HepG2 (cell line): ENCODE measurements at regions not wholly inside any gene's neighbourhood (a gene's known extent, or its start where the extent isn't known, plus 50 kb on each side); places are given as distances from the start of the nearest gene placed in this dataset.

Experiments
- ATAC-seq: fragments of 200-7000 bp; cut with Tn5 transposase; 3 replicates; pipeline ENCODE4 v1.9.1; 2020; ENCODE audit warnings: mild to moderate bottlenecking, moderate library complexity
- BruUV-seq: library from RNA; stranded (reverse); fragments of 400-500 nt; replicated peaks from 2 replicates; lab custom pipeline; 2021; lab: Mats Ljungman, UMichigan
- CTCF ChIA-PET: fragments of 300-600 bp; formaldehyde crosslinking; extraction: SDS; loops from one replicate; lab custom pipeline; 2021; ENCODE audit warnings: low total read pairs, inconsistent platforms, low intra/inter-chr PET ratio; lab: Yijun Ruan, JAX
- POLR2A ChIA-PET: fragments of 350-600 bp; sonication (Branson Sonifier 250); formaldehyde crosslinking; loops from one replicate; lab custom pipeline; 2020; ENCODE audit warnings: antibody characterized with exemption, inconsistent platforms; lab: Yijun Ruan, JAX
- DNase-seq: peaks from one replicate; pipeline ENCODE4 v3.0.0-alpha.2; 2015; ENCODE audit warnings: low spot score
- FAIRE-seq: peaks from 3 replicates; lab custom pipeline; 2011; peaks lifted over from hg19 to GRCh38; lab: Jason Lieb, UNC
- H2AFZ ChIP-seq: one replicate; pipeline ENCODE4 v1.6.1; 2011; ENCODE audit warnings: low read length, inconsistent platforms
- H3K27ac ChIP-seq: fragments of 300-600 bp; 3 replicates; pipeline ENCODE4 v1.8.0; 2011; ENCODE audit warnings: mixed run types, mild to moderate bottlenecking, mixed read lengths, low read length, inconsistent platforms; ENCODE audit not compliant: insufficient read depth; ENCODE audit errors: extremely low read length
- H3K27me3 ChIP-seq, 2 experiments: fragments of 200-600 bp in 1 of 2; 2 replicates in 1 of 2; 3 replicates in 1 of 2; pipeline versions ENCODE4 v1.6.0 to v1.8.0; 2011; ENCODE audit warnings: low read length in 2 of 2, mild to moderate bottlenecking in 2 of 2, moderate library complexity in 2 of 2, inconsistent platforms in 1 of 2; ENCODE audit not compliant: insufficient read depth in 2 of 2, control insufficient read depth in 1 of 2
- H3K36me3 ChIP-seq, 2 experiments: fragments of 200-600 bp in 1 of 2; replicated peaks in 1 of 2; 2 replicates in 1 of 2; 3 replicates in 1 of 2; pipeline versions ENCODE4 v1.5.1 to v1.8.0; 2011; ENCODE audit warnings: low read length in 2 of 2, inconsistent platforms in 1 of 2; ENCODE audit not compliant: insufficient read depth in 2 of 2, control insufficient read depth in 1 of 2
- H3K4me1 ChIP-seq: 2 replicates; pipeline ENCODE4 v1.5.1; 2012; ENCODE audit warnings: low read length, inconsistent platforms; ENCODE audit not compliant: insufficient read depth
- H3K4me2 ChIP-seq: 2 replicates; pipeline ENCODE4 v1.6.0; 2011; ENCODE audit warnings: low read depth, low read length, inconsistent platforms
- H3K4me3 ChIP-seq, 3 experiments: fragments of 200-600 bp in 1 of 3; sonication (generic), shearing (Covaris generic) in 1 of 3; replicated peaks in 1 of 3; 2 replicates each; pipeline ENCODE4 v1.5.1; 2011 to 2016; ENCODE audit warnings: low read length in 3 of 3, inconsistent platforms in 2 of 3, low read depth in 2 of 3, mild to moderate bottlenecking in 2 of 3, control low read depth in 1 of 3, mixed read lengths in 1 of 3; ENCODE audit not compliant: insufficient read depth in 1 of 3
- H3K79me2 ChIP-seq: one replicate; pipeline ENCODE4 v1.6.1; 2011; ENCODE audit warnings: low read length, inconsistent platforms; ENCODE audit not compliant: insufficient read depth
- H3K9ac ChIP-seq: 2 replicates; pipeline ENCODE4 v1.6.0; 2011; ENCODE audit warnings: mild to moderate bottlenecking, low read depth, low read length, inconsistent platforms; ENCODE audit not compliant: insufficient read depth
- H3K9me3 ChIP-seq: 2 replicates; pipeline ENCODE4 v1.5.1; 2012; ENCODE audit warnings: mild to moderate bottlenecking, low read length
- H4K20me1 ChIP-seq: 2 replicates; pipeline ENCODE4 v1.6.0; 2011; ENCODE audit warnings: inconsistent platforms, mild to moderate bottlenecking, low read length, moderate library complexity; ENCODE audit not compliant: insufficient read depth
- HMGA1 ChIP-seq: sonication (generic); formaldehyde crosslinking; conservative IDR thresholded peaks from 2 replicates; pipeline ENCODE4 v1.4.0; 2020; ENCODE audit warnings: missing genetic modification reagents
- MTF2 ChIP-seq: sonication (generic); formaldehyde crosslinking; IDR thresholded peaks from 2 replicates; pipeline ENCODE4 v1.5.0; 2020; ENCODE audit warnings: missing genetic modification reagents, borderline replicate concordance
- PCBP2 ChIP-seq: fragments of 200-400 bp; formaldehyde crosslinking; optimal IDR thresholded peaks from 2 replicates; pipeline ENCODE3; 2018; ENCODE audit warnings: low read length, low read depth; ENCODE audit not compliant: poor library complexity, severe bottlenecking
- POLR2AphosphoS2 ChIP-seq: IDR thresholded peaks from 2 replicates; pipeline ENCODE4 v1.6.1; 2011; ENCODE audit warnings: low read depth, low read length, improper control_type of control experiment
- RAD21 ChIP-seq: fragments of 450-650 bp; formaldehyde crosslinking; IDR thresholded peaks from 2 replicates; pipeline ENCODE4 v1.5.0; 2020; ENCODE audit warnings: mild to moderate bottlenecking
- REPIN1 ChIP-seq: sonication (generic); formaldehyde crosslinking; IDR thresholded peaks from 2 replicates; pipeline ENCODE4 v1.8.0; 2022; ENCODE audit warnings: missing genetic modification reagents, low read depth, mild to moderate bottlenecking, borderline replicate concordance
- STAG1 ChIP-seq: sonication (generic); formaldehyde crosslinking; IDR thresholded peaks from 2 replicates; pipeline ENCODE4 v1.4.0; 2020; ENCODE audit warnings: missing genetic modification reagents
- ZC3H13 ChIP-seq: sonication (generic); formaldehyde crosslinking; IDR thresholded peaks from 2 replicates; pipeline ENCODE4 v1.8.1; 2023; ENCODE audit warnings: mild to moderate bottlenecking, missing genetic modification reagents, moderate library complexity
- ZNF3 ChIP-seq: IDR thresholded peaks from 2 replicates; pipeline ENCODE4 v1.7.0; 2017; ENCODE audit warnings: inconsistent platforms
- ZNF33A ChIP-seq: sonication (generic); formaldehyde crosslinking; IDR thresholded peaks from 2 replicates; pipeline ENCODE4 v1.5.1; 2020; ENCODE audit warnings: missing genetic modification reagents, mild to moderate bottlenecking, moderate library complexity, borderline replicate concordance
- ZNF652 ChIP-seq: IDR thresholded peaks from 2 replicates; pipeline ENCODE4 v1.6.1; 2016; ENCODE audit warnings: low read depth, borderline replicate concordance
- WGBS: methylation state at CpG from one replicate; pipeline ENCODE4 v1.1.6; 2017; ENCODE audit warnings: low lambda C conversion rate; 5-methylcytosine and 5-hydroxymethylcytosine counted together
- in situ Hi-C: cut with HindIII; loops from 2 replicates; pipeline ENCODE4 v1.10.0; 2017; ENCODE audit warnings: low pct_unique_long_range_greater_than_20kb; ENCODE audit not compliant: extremely low pct_ligation_motif_present
- intact Hi-C: fragments of 100-400 bp; cut with micrococcal nuclease; formaldehyde crosslinking; loops from one replicate; pipeline ENCODE4 v1.10.0; 2022; ENCODE audit not compliant: unreplicated experiment
- TF ChIP-seq, protein P1 (sequence below), 2 experiments: IDR thresholded peaks; 2 replicates each; pipeline ENCODE4 v1.6.1; 2011 to 2012; ENCODE audit warnings: low read length in 2 of 2, borderline replicate concordance in 1 of 2, low read depth in 1 of 2, mild to moderate bottlenecking in 1 of 2, moderate library complexity in 1 of 2
- TF ChIP-seq, protein P2 (sequence below), 2 experiments: sonication (generic) in 1 of 2; formaldehyde crosslinking in 1 of 2; IDR thresholded peaks; 2 replicates each; pipeline versions ENCODE4 v1.6.1 to v1.9.0; 2014 to 2022; ENCODE audit warnings: antibody characterized with exemption in 1 of 2, borderline replicate concordance in 1 of 2, inconsistent platforms in 1 of 2, low read depth in 1 of 2, missing genetic modification reagents in 1 of 2

DNA sequence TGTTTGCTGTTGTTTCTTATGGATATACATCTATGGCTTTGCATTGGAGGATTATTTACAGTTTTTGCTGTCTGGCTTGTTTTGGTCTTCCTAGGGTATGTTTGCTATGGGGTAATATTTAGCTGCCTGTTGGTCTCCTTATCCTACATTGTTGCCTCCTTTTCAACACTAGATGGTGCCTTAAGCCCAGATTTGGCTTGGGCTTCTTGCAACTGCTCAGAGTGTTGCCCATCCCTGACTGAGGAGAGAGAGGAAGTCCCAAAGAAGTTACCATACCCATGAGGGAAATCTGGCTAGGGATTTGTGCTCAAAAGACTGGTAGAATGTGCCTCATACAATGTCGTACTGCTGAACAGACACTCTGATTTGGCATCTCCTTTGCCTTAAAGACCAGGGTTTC lies 94.6 kb upstream of the MUCL1 start:
- CTCF ChIA-PET = interaction anchor here (1.4 kb wide), 1 partner anchor 198 kb away, joined by 5 read pairs; no protein-coding TSS in a partner anchor
- Histone ChIP-seq H3K36me3 (no peaks in the 10 kb centered on the region), H2AFZ (no peak overlapping the region), H3K27me3 (no peaks in the 10 kb centered on the region), H3K79me2 (no peaks in the 10 kb centered on the region), H3K9me3 (peaks cover 6% of the 10 kb centered on the region; the same call in 1 of the 2 replicates), H3K9ac (no peak overlapping the region), H4K20me1 (no peaks in the 10 kb centered on the region), H3K4me3 (no peak overlapping the region), H3K4me1 (no peaks in the 10 kb centered on the region), H3K4me2 (no peak overlapping the region), H3K27ac (no peak overlapping the region)
- intact Hi-C loops = loop anchor here (1.0 to 10.0 kb wide), 2 partner anchors 199 to 305 kb away; no protein-coding TSS in a partner anchor
- 0% methylated on average over 1 of the region's 1 CpG for WGBS
- peak; percentile 38 for DNase-seq
- POLR2A ChIA-PET = no interaction called here
- FAIRE-seq = peak; percentile 83
- no TSS peak for BruUV-seq
- in situ Hi-C loops = loop anchor here (10.0 to 25.0 kb wide), 2 partner anchors 195 to 303 kb away; no protein-coding TSS in a partner anchor
- peak; percentile 74 for ATAC-seq
- TF ChIP-seq ZC3H13 (CRISPR knock-in tag) (no peak), ZNF652 (CRISPR knock-in tag) (no peak), ZNF33A (no peak), ZNF3 (no peak), RAD21 (peak; percentile 34; the same call in 1 of the 2 replicates), PCBP2 (no peak), POLR2AphosphoS2 (no peak), MTF2 (no peak), REPIN1 (CRISPR knock-in tag) (no peak), STAG1 (CRISPR knock-in tag) (peak; percentile 76), HMGA1 (no peak)
- TF ChIP-seq, protein P1, sequence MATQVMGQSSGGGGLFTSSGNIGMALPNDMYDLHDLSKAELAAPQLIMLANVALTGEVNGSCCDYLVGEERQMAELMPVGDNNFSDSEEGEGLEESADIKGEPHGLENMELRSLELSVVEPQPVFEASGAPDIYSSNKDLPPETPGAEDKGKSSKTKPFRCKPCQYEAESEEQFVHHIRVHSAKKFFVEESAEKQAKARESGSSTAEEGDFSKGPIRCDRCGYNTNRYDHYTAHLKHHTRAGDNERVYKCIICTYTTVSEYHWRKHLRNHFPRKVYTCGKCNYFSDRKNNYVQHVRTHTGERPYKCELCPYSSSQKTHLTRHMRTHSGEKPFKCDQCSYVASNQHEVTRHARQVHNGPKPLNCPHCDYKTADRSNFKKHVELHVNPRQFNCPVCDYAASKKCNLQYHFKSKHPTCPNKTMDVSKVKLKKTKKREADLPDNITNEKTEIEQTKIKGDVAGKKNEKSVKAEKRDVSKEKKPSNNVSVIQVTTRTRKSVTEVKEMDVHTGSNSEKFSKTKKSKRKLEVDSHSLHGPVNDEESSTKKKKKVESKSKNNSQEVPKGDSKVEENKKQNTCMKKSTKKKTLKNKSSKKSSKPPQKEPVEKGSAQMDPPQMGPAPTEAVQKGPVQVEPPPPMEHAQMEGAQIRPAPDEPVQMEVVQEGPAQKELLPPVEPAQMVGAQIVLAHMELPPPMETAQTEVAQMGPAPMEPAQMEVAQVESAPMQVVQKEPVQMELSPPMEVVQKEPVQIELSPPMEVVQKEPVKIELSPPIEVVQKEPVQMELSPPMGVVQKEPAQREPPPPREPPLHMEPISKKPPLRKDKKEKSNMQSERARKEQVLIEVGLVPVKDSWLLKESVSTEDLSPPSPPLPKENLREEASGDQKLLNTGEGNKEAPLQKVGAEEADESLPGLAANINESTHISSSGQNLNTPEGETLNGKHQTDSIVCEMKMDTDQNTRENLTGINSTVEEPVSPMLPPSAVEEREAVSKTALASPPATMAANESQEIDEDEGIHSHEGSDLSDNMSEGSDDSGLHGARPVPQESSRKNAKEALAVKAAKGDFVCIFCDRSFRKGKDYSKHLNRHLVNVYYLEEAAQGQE (IDR thresholded peaks at IDR 0.05; ENCODE audit: borderline replicate concordance in 1 of 2, low read depth in 1 of 2, low read length in 2 of 2) = no peak
- TF ChIP-seq, protein P2, sequence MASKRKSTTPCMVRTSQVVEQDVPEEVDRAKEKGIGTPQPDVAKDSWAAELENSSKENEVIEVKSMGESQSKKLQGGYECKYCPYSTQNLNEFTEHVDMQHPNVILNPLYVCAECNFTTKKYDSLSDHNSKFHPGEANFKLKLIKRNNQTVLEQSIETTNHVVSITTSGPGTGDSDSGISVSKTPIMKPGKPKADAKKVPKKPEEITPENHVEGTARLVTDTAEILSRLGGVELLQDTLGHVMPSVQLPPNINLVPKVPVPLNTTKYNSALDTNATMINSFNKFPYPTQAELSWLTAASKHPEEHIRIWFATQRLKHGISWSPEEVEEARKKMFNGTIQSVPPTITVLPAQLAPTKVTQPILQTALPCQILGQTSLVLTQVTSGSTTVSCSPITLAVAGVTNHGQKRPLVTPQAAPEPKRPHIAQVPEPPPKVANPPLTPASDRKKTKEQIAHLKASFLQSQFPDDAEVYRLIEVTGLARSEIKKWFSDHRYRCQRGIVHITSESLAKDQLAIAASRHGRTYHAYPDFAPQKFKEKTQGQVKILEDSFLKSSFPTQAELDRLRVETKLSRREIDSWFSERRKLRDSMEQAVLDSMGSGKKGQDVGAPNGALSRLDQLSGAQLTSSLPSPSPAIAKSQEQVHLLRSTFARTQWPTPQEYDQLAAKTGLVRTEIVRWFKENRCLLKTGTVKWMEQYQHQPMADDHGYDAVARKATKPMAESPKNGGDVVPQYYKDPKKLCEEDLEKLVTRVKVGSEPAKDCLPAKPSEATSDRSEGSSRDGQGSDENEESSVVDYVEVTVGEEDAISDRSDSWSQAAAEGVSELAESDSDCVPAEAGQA (IDR thresholded peaks at IDR 0.05; ENCODE audit: low read depth) = no peak
- TF ChIP-seq, protein P2 (CRISPR knock-in tag; IDR thresholded peaks at IDR 0.05; ENCODE audit: borderline replicate concordance) = no peak
